ENCODE measurements at regions not wholly inside any gene's neighbourhood (a gene's known extent, or its start where the extent isn't known, plus 50 kb on each side); places are given as distances from the start of the nearest gene placed in this dataset.

DNA sequence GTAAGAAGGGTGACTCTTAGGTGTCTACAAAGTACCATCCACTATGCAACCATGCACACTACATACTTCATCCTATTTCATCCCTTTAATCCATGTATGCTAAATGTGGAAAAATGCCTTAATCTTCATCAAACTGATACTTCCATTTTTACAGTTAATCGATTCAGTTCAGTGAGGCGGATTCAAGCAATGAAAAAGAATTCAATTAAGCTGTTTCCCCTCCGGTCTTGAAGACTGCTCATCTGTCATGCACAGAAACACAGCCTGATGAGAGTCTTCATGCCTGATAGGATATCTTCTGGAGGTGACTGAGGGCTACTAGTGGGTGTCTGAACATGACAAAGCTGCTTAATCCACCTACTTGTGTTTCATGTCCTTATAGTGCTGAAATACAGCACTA is 270.6 kb upstream of the ALCAM start:
- no peak for ATAC-seq (ENCODE audit: insufficient read depth, low read depth)
- H3K4me1 ChIP-seq (ENCODE audit: insufficient read depth, low read length) = no peaks in the 10 kb centered on the region
- TF ChIP-seq, protein P1, sequence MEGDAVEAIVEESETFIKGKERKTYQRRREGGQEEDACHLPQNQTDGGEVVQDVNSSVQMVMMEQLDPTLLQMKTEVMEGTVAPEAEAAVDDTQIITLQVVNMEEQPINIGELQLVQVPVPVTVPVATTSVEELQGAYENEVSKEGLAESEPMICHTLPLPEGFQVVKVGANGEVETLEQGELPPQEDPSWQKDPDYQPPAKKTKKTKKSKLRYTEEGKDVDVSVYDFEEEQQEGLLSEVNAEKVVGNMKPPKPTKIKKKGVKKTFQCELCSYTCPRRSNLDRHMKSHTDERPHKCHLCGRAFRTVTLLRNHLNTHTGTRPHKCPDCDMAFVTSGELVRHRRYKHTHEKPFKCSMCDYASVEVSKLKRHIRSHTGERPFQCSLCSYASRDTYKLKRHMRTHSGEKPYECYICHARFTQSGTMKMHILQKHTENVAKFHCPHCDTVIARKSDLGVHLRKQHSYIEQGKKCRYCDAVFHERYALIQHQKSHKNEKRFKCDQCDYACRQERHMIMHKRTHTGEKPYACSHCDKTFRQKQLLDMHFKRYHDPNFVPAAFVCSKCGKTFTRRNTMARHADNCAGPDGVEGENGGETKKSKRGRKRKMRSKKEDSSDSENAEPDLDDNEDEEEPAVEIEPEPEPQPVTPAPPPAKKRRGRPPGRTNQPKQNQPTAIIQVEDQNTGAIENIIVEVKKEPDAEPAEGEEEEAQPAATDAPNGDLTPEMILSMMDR (IDR thresholded peaks at IDR 0.05; ENCODE audit: borderline replicate concordance, extremely low read depth, low read length, poor library complexity, severe bottlenecking) = no peak
- no peak for TF ChIP-seq EZH2 (IDR thresholded peaks at IDR 0.05; ENCODE audit: borderline replicate concordance, low read depth, low read length, severe bottlenecking)
- H3K27ac ChIP-seq (ENCODE audit: low read length) = no peak overlapping the region
- no peak overlapping the region for H2AFZ ChIP-seq (ENCODE audit: low read depth, low read length)
- no peaks in the 10 kb centered on the region for H3K27me3 ChIP-seq (ENCODE audit: insufficient read depth, low read length, poor library complexity)
- no peaks in the 10 kb centered on the region for H4K20me1 ChIP-seq (ENCODE audit: insufficient read depth, low read length)
- DNase-seq = no peak
- no peak overlapping the region for H3K4me2 ChIP-seq (ENCODE audit: insufficient read depth, low read length)
- H3K4me3 ChIP-seq (ENCODE audit: low read depth in 1 of 2, low read length in 2 of 2) = no peak overlapping the region
- H3K9me3 ChIP-seq (ENCODE audit: insufficient read depth, low read length, severe bottlenecking) = no peaks in the 10 kb centered on the region
- no peaks in the 10 kb centered on the region for H3K79me2 ChIP-seq (ENCODE audit: insufficient read depth, low read length)
- H3K9ac ChIP-seq (ENCODE audit: low read depth, low read length) = no peak overlapping the region
- no peaks in the 10 kb centered on the region for H3K36me3 ChIP-seq (ENCODE audit: insufficient read depth, low read length)

DNA sequence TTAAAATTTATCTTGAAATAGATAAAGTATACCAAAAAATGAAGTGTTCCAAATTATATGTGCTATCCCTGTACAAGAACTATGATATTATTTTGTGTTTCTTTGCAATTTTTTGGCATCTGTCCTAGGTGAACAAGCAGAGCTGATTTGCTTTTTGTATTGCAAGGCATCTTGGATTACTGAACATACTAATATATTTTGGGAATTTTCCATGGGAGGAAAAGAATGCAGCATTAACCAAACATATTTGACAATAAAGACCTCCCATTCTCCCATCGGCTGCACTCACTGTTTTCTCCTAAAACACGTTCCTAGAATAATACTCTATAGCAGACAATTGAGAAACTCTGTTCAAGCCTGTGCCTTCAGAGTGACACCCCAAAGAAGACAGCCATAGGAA is 265.1 kb upstream of the ALCAM start:
- TF ChIP-seq, protein P1 (IDR thresholded peaks at IDR 0.05; ENCODE audit: borderline replicate concordance, extremely low read depth, low read length, poor library complexity, severe bottlenecking) = no peak
- TF ChIP-seq EZH2 (IDR thresholded peaks at IDR 0.05; ENCODE audit: borderline replicate concordance, low read depth, low read length, severe bottlenecking) = no peak

DNA sequence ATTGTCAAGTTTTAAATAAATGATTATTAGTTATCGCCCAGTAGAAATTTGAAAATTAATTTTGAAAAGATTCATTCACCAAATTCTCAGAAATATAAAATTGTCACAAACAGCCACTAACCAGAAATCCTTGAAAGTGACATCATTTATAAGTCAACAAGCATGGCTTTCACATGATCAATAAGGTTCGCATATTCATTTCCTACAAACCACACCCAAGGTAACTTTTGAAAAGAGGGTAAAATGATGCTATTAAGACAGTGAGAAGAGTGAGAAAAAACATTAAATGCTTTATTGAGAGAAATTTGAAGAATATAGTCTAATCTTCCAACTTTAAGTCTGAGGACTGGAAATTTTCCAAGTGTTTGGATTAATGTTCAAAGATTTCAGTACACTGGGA is 263.6 kb upstream of the ALCAM start:
- Histone ChIP-seq H2AFZ (ENCODE audit: low read depth, low read length) (no peak overlapping the region), H3K4me3 (ENCODE audit: low read depth in 1 of 2, low read length in 2 of 2) (no peak overlapping the region), H3K4me2 (ENCODE audit: insufficient read depth, low read length) (no peak overlapping the region), H4K20me1 (ENCODE audit: insufficient read depth, low read length) (no peaks in the 10 kb centered on the region), H3K9me3 (ENCODE audit: insufficient read depth, low read length, severe bottlenecking) (no peaks in the 10 kb centered on the region), H3K36me3 (ENCODE audit: insufficient read depth, low read length) (no peaks in the 10 kb centered on the region), H3K9ac (ENCODE audit: low read depth, low read length) (no peak overlapping the region), H3K4me1 (ENCODE audit: insufficient read depth, low read length) (no peaks in the 10 kb centered on the region), H3K27me3 (ENCODE audit: insufficient read depth, low read length, poor library complexity) (no peaks in the 10 kb centered on the region), H3K27ac (ENCODE audit: low read length) (no peak overlapping the region), H3K79me2 (ENCODE audit: insufficient read depth, low read length) (no peaks in the 10 kb centered on the region)
- DNase-seq (no peak), ATAC-seq (ENCODE audit: insufficient read depth, low read depth) (no peak)
- no peak for TF ChIP-seq EZH2 (IDR thresholded peaks at IDR 0.05; ENCODE audit: borderline replicate concordance, low read depth, low read length, severe bottlenecking)
- TF ChIP-seq, protein P1 (IDR thresholded peaks at IDR 0.05; ENCODE audit: borderline replicate concordance, extremely low read depth, low read length, poor library complexity, severe bottlenecking) = no peak

More for the DNA sequence above, 265.1 kb upstream of the ALCAM start:
- H2AFZ ChIP-seq (ENCODE audit: low read depth, low read length) = no peak overlapping the region
- H3K4me3 ChIP-seq (ENCODE audit: low read depth in 1 of 2, low read length in 2 of 2) = no peak overlapping the region
- H3K9me3 ChIP-seq (ENCODE audit: insufficient read depth, low read length, severe bottlenecking) = no peaks in the 10 kb centered on the region
- DNase-seq (no peak), ATAC-seq (ENCODE audit: insufficient read depth, low read depth) (no peak)
- no peak overlapping the region for H3K4me2 ChIP-seq (ENCODE audit: insufficient read depth, low read length)
- H4K20me1 ChIP-seq (ENCODE audit: insufficient read depth, low read length) = no peaks in the 10 kb centered on the region
- H3K79me2 ChIP-seq (ENCODE audit: insufficient read depth, low read length) = no peaks in the 10 kb centered on the region
- H3K4me1 ChIP-seq (ENCODE audit: insufficient read depth, low read length) = no peaks in the 10 kb centered on the region
- no peak overlapping the region for H3K27ac ChIP-seq (ENCODE audit: low read length)
- H3K27me3 ChIP-seq (ENCODE audit: insufficient read depth, low read length, poor library complexity) = no peaks in the 10 kb centered on the region
- no peaks in the 10 kb centered on the region for H3K36me3 ChIP-seq (ENCODE audit: insufficient read depth, low read length)
- H3K9ac ChIP-seq (ENCODE audit: low read depth, low read length) = no peak overlapping the region

DNA sequence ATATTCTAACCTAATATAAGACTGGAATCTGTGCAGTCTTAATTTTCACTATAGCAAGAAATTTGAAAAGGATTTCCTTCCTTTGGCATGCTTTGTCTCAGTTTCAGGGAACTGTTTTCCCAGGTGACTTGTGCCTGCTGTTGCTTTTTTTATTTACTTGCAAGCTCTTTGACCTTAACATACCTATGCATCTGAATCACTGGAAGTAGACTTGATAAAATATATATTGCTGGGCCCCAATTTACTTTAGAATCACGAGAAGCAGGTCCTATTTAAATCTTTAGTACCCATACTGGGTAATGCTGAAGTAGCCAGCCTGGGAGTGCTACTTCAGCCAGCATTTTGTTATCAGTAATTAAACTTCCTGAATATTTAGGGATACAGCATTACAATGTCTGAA is 257.9 kb upstream of the ALCAM start:
- DNase-seq (no peak), ATAC-seq (ENCODE audit: insufficient read depth, low read depth) (no peak)
- H3K36me3 ChIP-seq (ENCODE audit: insufficient read depth, low read length) = no peaks in the 10 kb centered on the region
- no peaks in the 10 kb centered on the region for H3K4me1 ChIP-seq (ENCODE audit: insufficient read depth, low read length)
- no peak overlapping the region for H3K4me2 ChIP-seq (ENCODE audit: insufficient read depth, low read length)
- H2AFZ ChIP-seq (ENCODE audit: low read depth, low read length) = no peak overlapping the region
- no peak overlapping the region for H3K4me3 ChIP-seq (ENCODE audit: low read depth in 1 of 2, low read length in 2 of 2)
- H3K79me2 ChIP-seq (ENCODE audit: insufficient read depth, low read length) = no peaks in the 10 kb centered on the region
- H3K9me3 ChIP-seq (ENCODE audit: insufficient read depth, low read length, severe bottlenecking) = no peaks in the 10 kb centered on the region
- H3K9ac ChIP-seq (ENCODE audit: low read depth, low read length) = no peak overlapping the region
- no peaks in the 10 kb centered on the region for H4K20me1 ChIP-seq (ENCODE audit: insufficient read depth, low read length)
- H3K27me3 ChIP-seq (ENCODE audit: insufficient read depth, low read length, poor library complexity) = no peaks in the 10 kb centered on the region
- no peak for TF ChIP-seq EZH2 (IDR thresholded peaks at IDR 0.05; ENCODE audit: borderline replicate concordance, low read depth, low read length, severe bottlenecking)
- TF ChIP-seq, protein P1 (IDR thresholded peaks at IDR 0.05; ENCODE audit: borderline replicate concordance, extremely low read depth, low read length, poor library complexity, severe bottlenecking) = no peak
- H3K27ac ChIP-seq (ENCODE audit: low read length) = no peak overlapping the region
